ENCODE measurements at regions not wholly inside any gene's neighbourhood (a gene's known extent, or its start where the extent isn't known, plus 50 kb on each side); places are given as distances from the start of the nearest gene placed in this dataset.

GRCh38 chr12:114614040-114614439 is 69.9 kb downstream of the TBX3 start:
- H3K9me3 ChIP-seq (ENCODE audit: control insufficient read depth, low read depth, low read length): no peaks in the 10 kb centered on the region
- no peak overlapping the region for H2BK120ac ChIP-seq (ENCODE audit: low read depth, low read length, poor library complexity, severe bottlenecking)
- H3K14ac ChIP-seq (ENCODE audit: insufficient read depth, low read length): no peak overlapping the region
- H3K23ac ChIP-seq (ENCODE audit: insufficient read length, low read depth, low read length): no peak overlapping the region
- Mint-ChIP-seq H3K36me3 (ENCODE audit: insufficient read depth in 1 of 3, low read depth in 3 of 3) (peaks cover 0 to 6% (median 0%) of the 10 kb centered on the region in 3 experiments; a peak in 2 of 7 replicates), H3K4me1 (no peaks in the 10 kb centered on the region), H3K4me3 (no peak overlapping the region), H3K27me3 (ENCODE audit: low read depth) (peaks cover 14% of the 10 kb centered on the region), H3K27ac (no peak overlapping the region), H3K9me3 (peaks cover 6 to 7% of the 10 kb centered on the region in 2 experiments; a peak in 4 of 5 replicates)
- DNase-seq: no peak
- H2BK15ac ChIP-seq (ENCODE audit: low read depth, low read length): no peak overlapping the region
- H3K27ac ChIP-seq (ENCODE audit: insufficient read length, low read depth, low read length): no peak overlapping the region
- H3K4me2 ChIP-seq (ENCODE audit: insufficient read depth, insufficient read length, low read length): no peak overlapping the region
- no peak overlapping the region for H2BK12ac ChIP-seq (ENCODE audit: insufficient read length, low read depth, low read length)
- H3K79me1 ChIP-seq (ENCODE audit: insufficient read depth, low read depth, low read length, poor library complexity, severe bottlenecking): no peaks in the 10 kb centered on the region
- no peak overlapping the region for H4K8ac ChIP-seq (replicated peaks; ENCODE audit: insufficient read length, low read depth, low read length)
- no peaks in the 10 kb centered on the region for H4K20me1 ChIP-seq (ENCODE audit: control insufficient read depth, insufficient read depth, insufficient read length)
- H4K91ac ChIP-seq (ENCODE audit: insufficient read length, low read depth, low read length): no peak overlapping the region
- H2AFZ ChIP-seq (ENCODE audit: low read length): no peak overlapping the region
- H2BK20ac ChIP-seq (ENCODE audit: low read depth, low read length, poor library complexity, severe bottlenecking): no peak overlapping the region
- no peak overlapping the region for H4K5ac ChIP-seq (ENCODE audit: insufficient read length, low read depth, low read length)
- WGBS (ENCODE audit: extremely low coverage, insufficient read length, low lambda C conversion rate): no CpG with 5 or more reads among the region's 3 CpGs
- TF ChIP-seq CTCF (conservative IDR thresholded peaks at IDR 0.05): no peak
- H3K4ac ChIP-seq (ENCODE audit: low read depth, low read length): no peak overlapping the region
- no peak overlapping the region for H3K56ac ChIP-seq (ENCODE audit: insufficient read length, low read depth, low read length)
- H2BK5ac ChIP-seq (ENCODE audit: insufficient read length, low read length): no peak overlapping the region
- H3K23me2 ChIP-seq (ENCODE audit: insufficient read length, low read depth, low read length, poor library complexity, severe bottlenecking): no peaks in the 10 kb centered on the region
- no peaks in the 10 kb centered on the region for H3K27me3 ChIP-seq (ENCODE audit: insufficient read depth, low read length)
- no peaks in the 10 kb centered on the region for H3K4me1 ChIP-seq (ENCODE audit: insufficient read depth, low read length)
- no peak overlapping the region for H3K18ac ChIP-seq (ENCODE audit: insufficient read length, low read depth, low read length)
- no peak overlapping the region for H3K9ac ChIP-seq (ENCODE audit: extremely low read depth, insufficient read length, low read length)
- H3T11ph ChIP-seq (ENCODE audit: low read length): no peak overlapping the region
- no peak overlapping the region for H2AK5ac ChIP-seq (ENCODE audit: insufficient read length, low read length)
- H3K79me2 ChIP-seq (ENCODE audit: insufficient read depth, low read length): no peaks in the 10 kb centered on the region

All from H9 (cell line).